ENCODE measurements at regions not wholly inside any gene's neighbourhood (a gene's known extent, or its start where the extent isn't known, plus 50 kb on each side); places are given as distances from the start of the nearest gene placed in this dataset.

DNA sequence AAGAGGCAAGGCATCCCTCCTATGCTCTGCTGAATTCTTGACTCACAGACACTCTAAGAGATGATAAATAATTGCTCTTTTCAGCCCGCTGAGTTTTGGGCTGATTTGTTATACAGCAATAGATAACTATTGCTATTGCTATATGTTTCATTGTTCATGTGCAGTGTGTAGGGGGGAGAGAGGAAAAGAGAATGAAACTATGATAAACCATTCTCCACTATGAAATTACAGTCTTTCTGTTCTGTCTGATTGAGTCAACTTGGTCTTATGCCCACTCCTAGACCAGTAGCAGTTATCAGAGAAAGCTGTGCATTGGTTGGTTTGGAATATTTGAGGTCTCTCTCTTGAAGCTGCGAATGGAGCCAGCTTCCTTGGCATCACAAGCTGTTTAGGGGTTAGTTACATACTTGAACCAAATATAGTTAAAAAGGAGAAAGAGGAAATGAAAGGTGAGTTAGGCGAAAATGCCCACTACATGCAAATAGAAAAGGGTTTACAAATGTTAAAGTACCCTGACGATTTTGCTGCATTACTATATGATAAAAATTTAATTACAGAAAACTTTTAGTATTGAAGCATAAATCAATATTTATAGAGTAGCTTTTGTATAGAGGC lies 136.3 kb upstream of the ACTBL2 start:
- TF ChIP-seq, protein P1, sequence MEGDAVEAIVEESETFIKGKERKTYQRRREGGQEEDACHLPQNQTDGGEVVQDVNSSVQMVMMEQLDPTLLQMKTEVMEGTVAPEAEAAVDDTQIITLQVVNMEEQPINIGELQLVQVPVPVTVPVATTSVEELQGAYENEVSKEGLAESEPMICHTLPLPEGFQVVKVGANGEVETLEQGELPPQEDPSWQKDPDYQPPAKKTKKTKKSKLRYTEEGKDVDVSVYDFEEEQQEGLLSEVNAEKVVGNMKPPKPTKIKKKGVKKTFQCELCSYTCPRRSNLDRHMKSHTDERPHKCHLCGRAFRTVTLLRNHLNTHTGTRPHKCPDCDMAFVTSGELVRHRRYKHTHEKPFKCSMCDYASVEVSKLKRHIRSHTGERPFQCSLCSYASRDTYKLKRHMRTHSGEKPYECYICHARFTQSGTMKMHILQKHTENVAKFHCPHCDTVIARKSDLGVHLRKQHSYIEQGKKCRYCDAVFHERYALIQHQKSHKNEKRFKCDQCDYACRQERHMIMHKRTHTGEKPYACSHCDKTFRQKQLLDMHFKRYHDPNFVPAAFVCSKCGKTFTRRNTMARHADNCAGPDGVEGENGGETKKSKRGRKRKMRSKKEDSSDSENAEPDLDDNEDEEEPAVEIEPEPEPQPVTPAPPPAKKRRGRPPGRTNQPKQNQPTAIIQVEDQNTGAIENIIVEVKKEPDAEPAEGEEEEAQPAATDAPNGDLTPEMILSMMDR (IDR thresholded peaks at IDR 0.05): no peak
- TF ChIP-seq POLR2A (IDR thresholded peaks at IDR 0.05): no peak
